Panc1 (cell line): ENCODE measurements at regions not wholly inside any gene's neighbourhood (a gene's known extent, or its start where the extent isn't known, plus 50 kb on each side); places are given as distances from the start of the nearest gene placed in this dataset.

Experiments
- ATAC-seq: fragments of 200-7000 bp; cut with Tn5 transposase; 2 replicates; pipeline ENCODE4 v1.9.1; 2020; ENCODE audit warnings: mild to moderate bottlenecking, moderate library complexity
- BruUV-seq: library from RNA; stranded (reverse); fragments of 400-500 nt; replicated peaks from 2 replicates; lab custom pipeline; 2021; lab: Mats Ljungman, UMichigan
- CTCF ChIA-PET: fragments of 300-600 bp; sonication (Branson Sonifier 250); formaldehyde crosslinking; loops from one replicate; lab custom pipeline; 2022; ENCODE audit warnings: antibody characterized with exemption; lab: Charles Lee
- POLR2A ChIA-PET: fragments of 300-600 bp; sonication (Branson Sonifier 250); formaldehyde crosslinking; loops from one replicate; lab custom pipeline; 2022; ENCODE audit warnings: antibody characterized with exemption; lab: Charles Lee
- DNase-seq: peaks from one replicate; pipeline ENCODE4 v3.0.0-alpha.2; 2010; ENCODE audit warnings: low read depth, low spot score
- H3K27ac ChIP-seq: 2 replicates; pipeline ENCODE4 v1.5.1; 2011; ENCODE audit warnings: mild to moderate bottlenecking, low read length, inconsistent platforms
- H3K27me3 ChIP-seq: fragments of 200-500 bp; sonication (Bioruptor generic); 2 replicates; pipeline ENCODE4 v1.6.0; 2014; ENCODE audit warnings: low read length, inconsistent platforms; ENCODE audit not compliant: control insufficient read depth, insufficient read depth
- H3K36me3 ChIP-seq: fragments of 200-500 bp; sonication (Bioruptor generic); 2 replicates; pipeline ENCODE4 v1.5.1; 2014; ENCODE audit warnings: inconsistent platforms, mild to moderate bottlenecking, low read length, moderate library complexity; ENCODE audit not compliant: control insufficient read depth, insufficient read depth
- H3K4me1 ChIP-seq: 2 replicates; pipeline ENCODE4 v1.5.1; 2011; ENCODE audit warnings: inconsistent platforms, mild to moderate bottlenecking, low read length, moderate library complexity; ENCODE audit not compliant: control insufficient read depth, insufficient read depth
- H3K4me3 ChIP-seq, 2 experiments: 2 replicates each; pipeline ENCODE4 v1.5.1; 2011 to 2012; ENCODE audit warnings: low read depth in 2 of 2, low read length in 2 of 2, mild to moderate bottlenecking in 2 of 2, inconsistent platforms in 1 of 2, moderate library complexity in 1 of 2
- H3K9me3 ChIP-seq: fragments of 200-500 bp; sonication (Bioruptor generic); 2 replicates; pipeline ENCODE4 v1.5.1; 2014; ENCODE audit warnings: low read depth, mild to moderate bottlenecking, inconsistent platforms, low read length, moderate library complexity; ENCODE audit not compliant: control insufficient read depth, insufficient read depth
- POLR2AphosphoS5 ChIP-seq: IDR thresholded peaks from 2 replicates; pipeline ENCODE4 v1.6.1; 2012; ENCODE audit warnings: mild to moderate bottlenecking, low read depth, low read length, moderate library complexity
- REST ChIP-seq, 2 experiments: IDR thresholded peaks; 2 replicates each; pipeline ENCODE4 v1.6.1; 2011 to 2012; ENCODE audit warnings: low read depth in 2 of 2, control low read depth in 1 of 2, low read length in 1 of 2, mild to moderate bottlenecking in 1 of 2, moderate library complexity in 1 of 2; ENCODE audit not compliant: insufficient read depth in 1 of 2
- SIN3A ChIP-seq: IDR thresholded peaks from 2 replicates; pipeline ENCODE4 v1.6.1; 2012; ENCODE audit warnings: low read depth, mild to moderate bottlenecking, low read length, moderate library complexity, borderline replicate concordance; ENCODE audit not compliant: insufficient read depth
- TCF7L2 ChIP-seq: IDR thresholded peaks from 2 replicates; pipeline ENCODE4 v1.6.1; 2011; ENCODE audit warnings: mild to moderate bottlenecking, low read depth, low read length, inconsistent platforms
- in situ Hi-C: cut with HindIII; loops from 2 replicates; pipeline ENCODE4 v1.10.0; 2016; ENCODE audit warnings: low sequenced_read_pairs, low pct_unique_long_range_greater_than_20kb
- intact Hi-C: fragments of 100-400 bp; cut with micrococcal nuclease; formaldehyde crosslinking; loops from one replicate; pipeline ENCODE4 v1.10.0; 2022; ENCODE audit not compliant: unreplicated experiment
- TF ChIP-seq, protein P1 (sequence below): fragments of 450-650 bp; IDR thresholded peaks from 2 replicates; pipeline ENCODE4 v1.5.1; 2017; ENCODE audit warnings: mild to moderate bottlenecking

GRCh38 chr15:94105760-94106159, 125.6 kb upstream of the MCTP2 start:
- no peaks in the 10 kb centered on the region for H3K27me3 ChIP-seq
- no peak overlapping the region for H3K27ac ChIP-seq
- no peaks in the 10 kb centered on the region for H3K36me3 ChIP-seq
- ATAC-seq: no peak
- ChIA-PET POLR2A (no interaction called here), CTCF (no interaction called here)
- no peaks in the 10 kb centered on the region for H3K9me3 ChIP-seq
- BruUV-seq: no TSS peak
- in situ Hi-C loops (no loop called here), intact Hi-C loops (no loop called here)
- DNase-seq: no peak
- H3K4me3 ChIP-seq: no peak overlapping the region
- H3K4me1 ChIP-seq: no peaks in the 10 kb centered on the region
- TF ChIP-seq REST (IDR thresholded peaks at IDR 0.05; ENCODE audit: insufficient read depth in 1 of 2, low read depth in 2 of 2, low read length in 1 of 2) (no peak), TCF7L2 (no peak), POLR2AphosphoS5 (no peak), SIN3A (no peak)
- TF ChIP-seq, protein P1, sequence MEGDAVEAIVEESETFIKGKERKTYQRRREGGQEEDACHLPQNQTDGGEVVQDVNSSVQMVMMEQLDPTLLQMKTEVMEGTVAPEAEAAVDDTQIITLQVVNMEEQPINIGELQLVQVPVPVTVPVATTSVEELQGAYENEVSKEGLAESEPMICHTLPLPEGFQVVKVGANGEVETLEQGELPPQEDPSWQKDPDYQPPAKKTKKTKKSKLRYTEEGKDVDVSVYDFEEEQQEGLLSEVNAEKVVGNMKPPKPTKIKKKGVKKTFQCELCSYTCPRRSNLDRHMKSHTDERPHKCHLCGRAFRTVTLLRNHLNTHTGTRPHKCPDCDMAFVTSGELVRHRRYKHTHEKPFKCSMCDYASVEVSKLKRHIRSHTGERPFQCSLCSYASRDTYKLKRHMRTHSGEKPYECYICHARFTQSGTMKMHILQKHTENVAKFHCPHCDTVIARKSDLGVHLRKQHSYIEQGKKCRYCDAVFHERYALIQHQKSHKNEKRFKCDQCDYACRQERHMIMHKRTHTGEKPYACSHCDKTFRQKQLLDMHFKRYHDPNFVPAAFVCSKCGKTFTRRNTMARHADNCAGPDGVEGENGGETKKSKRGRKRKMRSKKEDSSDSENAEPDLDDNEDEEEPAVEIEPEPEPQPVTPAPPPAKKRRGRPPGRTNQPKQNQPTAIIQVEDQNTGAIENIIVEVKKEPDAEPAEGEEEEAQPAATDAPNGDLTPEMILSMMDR: no peak

GRCh38 chr15:94100863-94101262, 130.5 kb upstream of the MCTP2 start:
- no peak overlapping the region for H3K27ac ChIP-seq
- no peaks in the 10 kb centered on the region for H3K36me3 ChIP-seq
- in situ Hi-C loops: no loop called here
- no peak overlapping the region for H3K4me3 ChIP-seq
- H3K27me3 ChIP-seq: no peaks in the 10 kb centered on the region
- POLR2A ChIA-PET: no interaction called here
- intact Hi-C loops: no loop called here
- CTCF ChIA-PET: no interaction called here
- BruUV-seq: no TSS peak
- TF ChIP-seq POLR2AphosphoS5: no peak
- no peak for TF ChIP-seq TCF7L2
- TF ChIP-seq, protein P1: no peak
- no peak for TF ChIP-seq SIN3A
- no peak for TF ChIP-seq REST (IDR thresholded peaks at IDR 0.05; ENCODE audit: insufficient read depth in 1 of 2, low read depth in 2 of 2, low read length in 1 of 2)
- DNase-seq (no peak), ATAC-seq (no peak)
- no peaks in the 10 kb centered on the region for H3K4me1 ChIP-seq
- no peaks in the 10 kb centered on the region for H3K9me3 ChIP-seq
